ENCODE measurements at regions not wholly inside any gene's neighbourhood (a gene's known extent, or its start where the extent isn't known, plus 50 kb on each side); places are given as distances from the start of the nearest gene placed in this dataset.

DNA sequence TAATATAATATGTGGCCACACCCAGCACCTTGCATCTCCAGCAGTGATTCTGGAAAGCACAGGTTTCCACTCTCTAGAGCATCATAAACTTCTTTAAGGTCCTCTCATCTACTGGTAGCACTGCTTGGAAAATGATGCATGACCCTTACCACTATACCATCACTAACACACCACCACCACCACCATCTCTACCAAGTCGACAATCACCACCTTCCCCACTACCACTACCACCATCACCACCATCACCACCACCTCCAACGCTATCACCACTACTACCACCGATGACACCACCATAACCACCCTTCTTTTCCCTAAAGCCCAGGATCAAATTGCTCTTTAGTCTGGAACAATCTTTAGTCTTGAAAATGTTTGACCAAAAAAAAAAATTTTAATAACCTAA lies 390.4 kb downstream of the SUCLA2 start:
- no peak for DNase-seq

DNA sequence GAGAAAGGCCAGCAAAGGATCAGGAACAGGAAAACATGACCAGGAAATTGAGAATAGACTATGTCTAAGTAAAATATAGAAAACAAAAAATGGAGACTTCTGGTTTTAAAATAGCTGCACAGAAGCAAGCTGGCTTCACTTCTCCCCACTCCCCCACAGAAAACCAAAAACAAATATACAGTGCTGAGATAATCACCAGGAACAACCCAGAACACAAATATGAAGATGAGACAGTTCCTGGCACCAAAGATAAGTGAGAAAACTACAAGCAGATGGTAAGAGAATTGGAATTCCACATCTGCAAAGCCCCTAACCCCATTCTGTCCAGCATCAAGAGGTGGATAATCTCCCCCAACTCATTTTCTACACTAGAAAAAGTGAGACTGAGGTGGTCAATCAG lies 397.7 kb downstream of the SUCLA2 start:
- DNase-seq: no peak

GRCh38 chr13:47598340-47598911 lies 402.6 kb downstream of the SUCLA2 start:
- DNase-seq: no peak

GRCh38 chr13:47594833-47595232 lies 406.2 kb downstream of the SUCLA2 start:
- no peak for DNase-seq

DNA sequence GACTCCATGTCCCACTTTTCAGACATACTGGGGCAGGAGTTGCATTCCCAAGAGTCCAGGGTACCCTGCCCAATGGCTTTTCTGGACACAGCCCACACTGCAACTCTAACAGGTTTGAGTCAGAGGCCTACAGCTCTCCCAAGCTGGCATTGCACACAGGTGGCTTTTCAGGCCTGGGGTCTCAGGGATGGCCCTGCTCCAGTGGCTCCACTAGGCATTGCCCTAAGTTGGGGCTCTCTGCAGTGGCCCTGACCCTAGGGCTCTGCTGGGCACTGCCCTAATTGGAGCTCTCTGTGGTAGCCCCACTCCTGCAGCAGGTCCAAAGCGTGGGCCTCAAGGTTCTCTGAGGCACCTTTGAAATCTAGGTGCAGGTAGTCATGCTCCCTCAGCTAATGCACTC lies 408.8 kb downstream of the SUCLA2 start:
- DNase-seq: no peak

DNA sequence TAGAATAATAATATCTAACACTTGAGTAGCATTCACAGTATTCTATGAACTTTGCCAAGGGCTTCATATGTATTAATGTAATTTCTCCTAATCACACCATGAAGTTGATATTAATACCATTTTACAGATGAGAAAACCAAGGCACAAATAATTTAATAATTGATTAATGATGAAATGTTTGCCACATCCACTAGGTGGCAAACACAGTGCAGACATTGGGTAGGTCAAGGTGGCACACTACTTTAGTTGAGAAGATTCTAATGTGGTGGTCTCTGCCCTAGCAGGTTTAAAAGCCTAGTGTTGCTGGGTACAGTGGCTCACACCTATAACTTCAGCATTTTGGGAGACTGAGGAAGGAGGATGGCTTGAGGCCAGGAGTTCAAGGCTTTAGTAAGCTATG lies 412.4 kb downstream of the SUCLA2 start:
- no peak for DNase-seq

GRCh38 chr13:47572375-47572774 lies 428.7 kb downstream of the SUCLA2 start:
- DNase-seq: no peak

- DNase-seq: no peak
Observed at GRCh38 chr13:47564041-47564440, 437.0 kb downstream of the SUCLA2 start.

- DNase-seq: no peak
Observed at GRCh38 chr13:47556703-47557102, 444.4 kb downstream of the SUCLA2 start.

- DNase-seq: no peak
Observed at GRCh38 chr13:47555235-47555634, 445.8 kb downstream of the SUCLA2 start.

GRCh38 chr13:47553329-47553977 lies 447.6 kb downstream of the SUCLA2 start:
- DNase-seq: no peak

GRCh38 chr13:47549219-47549752 lies 451.8 kb downstream of the SUCLA2 start:
- no peak for DNase-seq

DNA sequence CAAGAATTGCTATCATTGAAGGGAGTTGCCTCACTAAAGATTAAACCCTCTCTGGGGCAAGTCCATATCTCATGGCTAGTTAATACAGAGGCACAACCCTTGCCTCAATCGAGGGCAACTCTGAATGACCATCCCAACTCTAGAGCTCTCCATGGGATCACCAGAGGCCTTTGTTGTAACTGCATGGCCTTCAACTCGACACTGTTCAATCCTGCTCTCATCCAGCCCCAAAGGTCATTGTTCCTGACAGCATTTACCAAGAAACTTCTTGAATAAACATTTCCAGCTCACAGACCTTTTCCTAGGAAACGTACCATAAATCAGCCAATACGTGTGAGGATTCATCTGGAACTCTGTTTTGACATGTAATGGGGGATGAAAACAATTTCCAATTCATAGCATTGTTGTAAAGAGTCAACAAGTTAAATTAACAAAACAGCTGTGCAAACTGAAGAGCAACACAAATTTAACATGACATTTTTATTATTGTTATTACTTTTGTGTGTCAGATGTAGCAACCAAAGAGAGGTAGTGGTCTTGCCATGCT lies 452.7 kb downstream of the SUCLA2 start:
- no peak for DNase-seq

DNA sequence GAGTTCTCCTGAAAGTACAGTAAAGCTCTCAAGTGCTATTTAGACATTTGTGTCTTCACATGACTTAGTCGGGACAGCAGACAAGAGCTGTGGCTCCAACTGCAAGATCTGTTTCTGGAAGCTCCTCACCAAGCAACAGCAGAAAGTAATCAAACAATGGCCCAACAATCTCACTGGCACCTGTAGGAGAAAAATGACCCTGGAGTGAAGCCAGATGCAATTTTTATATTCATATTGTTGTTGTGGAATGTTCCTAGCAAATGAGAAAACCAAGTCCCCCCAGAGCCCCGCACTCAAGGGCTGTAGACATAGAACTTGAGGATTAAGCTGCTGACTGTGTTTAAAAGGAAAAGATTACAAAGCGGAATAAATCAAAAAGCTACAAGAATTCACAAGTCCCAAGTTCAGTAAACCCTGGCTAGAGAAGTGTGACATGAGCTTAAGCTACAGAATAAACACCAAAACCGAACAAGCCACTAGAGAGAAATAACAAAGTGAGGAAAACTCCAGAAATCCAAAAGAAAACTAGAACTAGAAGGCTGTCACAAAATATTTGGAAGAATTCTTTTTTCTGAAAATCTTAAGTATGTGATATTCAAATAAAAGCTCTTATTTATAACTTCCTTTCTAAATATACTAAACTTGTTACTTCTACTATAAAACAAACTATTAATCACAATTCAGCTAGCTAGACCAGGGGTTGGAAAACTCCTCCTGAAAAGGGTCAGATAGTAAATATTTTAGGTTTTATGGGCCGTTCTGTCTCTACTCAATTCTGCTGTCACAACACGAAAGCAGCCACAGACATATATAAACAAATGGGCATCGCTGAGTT lies 454.5 kb downstream of the SUCLA2 start:
- no peak for DNase-seq

DNA sequence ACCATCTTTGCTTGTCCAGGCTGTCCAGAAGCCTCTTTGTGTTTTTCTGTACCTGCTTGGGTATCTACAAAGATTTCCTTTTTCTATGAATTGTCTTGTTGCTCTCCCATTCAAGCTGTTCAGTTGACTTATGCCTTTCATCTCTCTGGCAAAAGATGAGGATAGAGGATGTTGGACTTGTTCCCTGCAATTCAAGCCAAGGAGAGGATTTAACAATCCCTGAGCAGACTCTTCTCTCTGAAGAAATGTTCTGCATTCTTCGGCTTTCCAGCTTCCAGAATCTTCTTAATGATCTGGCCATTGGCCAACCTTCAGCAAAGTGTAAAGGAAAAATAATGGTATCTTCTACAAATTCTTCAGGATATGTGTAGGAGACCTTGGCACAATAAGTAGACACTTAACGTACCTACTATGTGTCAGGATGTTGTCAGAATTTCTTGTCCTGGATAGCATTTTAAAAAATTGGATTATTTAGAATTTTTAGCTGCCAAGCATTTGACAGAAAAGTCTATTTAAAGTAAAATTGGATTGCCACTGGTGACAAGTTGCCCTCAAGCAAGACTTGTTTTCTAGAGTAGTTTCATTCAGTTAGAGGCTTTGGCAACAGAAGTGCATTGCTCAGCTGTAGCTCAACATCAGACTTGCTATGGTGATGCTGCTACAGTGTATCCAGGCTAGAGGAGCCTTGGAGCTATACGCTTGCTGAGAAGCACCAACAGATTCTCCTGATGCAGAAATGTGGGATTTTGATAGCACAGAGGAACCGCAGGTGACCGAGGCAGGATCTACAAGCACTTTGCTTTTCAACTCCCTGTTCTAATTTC lies 455.7 kb downstream of the SUCLA2 start:
- DNase-seq: no peak

GRCh38 chr13:47539317-47539716 lies 461.8 kb downstream of the SUCLA2 start:
- DNase-seq: no peak

DNA sequence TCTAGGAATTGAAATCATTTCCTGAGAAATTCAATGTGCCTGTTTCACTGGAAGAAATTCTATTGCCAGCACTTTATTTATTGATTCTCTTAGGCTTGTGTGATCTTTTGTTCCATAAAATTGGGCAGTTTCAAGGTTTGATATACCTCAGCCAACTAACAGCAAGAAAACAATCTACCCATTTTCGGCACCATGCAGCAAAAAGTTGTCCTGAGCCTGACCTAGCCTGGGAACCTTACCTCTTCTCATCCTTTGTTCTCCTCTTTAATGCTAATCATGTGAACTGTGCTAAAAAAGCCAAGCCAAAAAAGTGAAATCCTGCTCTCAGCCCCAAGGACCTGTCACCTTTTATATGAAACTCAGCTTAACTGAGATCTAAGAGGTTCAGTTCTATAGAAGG lies 477.3 kb downstream of the SUCLA2 start:
- DNase-seq: no peak

DNA sequence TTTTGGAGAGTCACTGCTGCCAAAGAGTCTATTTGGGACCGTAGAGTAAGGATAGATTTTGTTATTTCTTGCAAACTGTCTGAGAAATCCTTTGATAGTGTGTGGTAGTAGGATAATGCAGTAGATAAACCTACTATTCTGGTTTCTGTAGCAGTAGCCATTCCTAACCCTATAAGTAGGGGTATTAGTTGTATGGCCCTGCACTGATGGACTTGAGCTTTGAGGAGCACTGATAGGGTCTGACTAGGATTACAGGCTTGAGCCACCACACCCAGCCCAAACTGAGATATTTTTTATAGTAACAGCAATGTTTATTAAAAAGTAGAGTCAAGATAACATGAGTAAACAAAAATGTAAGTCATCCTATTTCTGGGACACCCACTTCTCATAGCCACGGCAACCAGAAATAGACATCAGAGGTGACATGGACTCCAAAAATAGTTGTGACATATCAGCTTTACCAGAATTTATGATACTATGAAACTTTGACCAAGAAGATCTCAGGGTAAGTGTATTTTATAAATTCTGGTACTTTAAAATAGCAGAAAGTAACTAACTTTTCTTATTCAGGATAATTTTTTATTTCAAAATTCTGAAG lies 479.1 kb downstream of the SUCLA2 start:
- DNase-seq: no peak

GRCh38 chr13:47519626-47520025 lies 481.4 kb downstream of the SUCLA2 start:
- no peak for DNase-seq

- DNase-seq: no peak
Observed at GRCh38 chr13:47518530-47518929, 482.5 kb downstream of the SUCLA2 start.

GRCh38 chr13:47511647-47512046 lies 489.4 kb downstream of the SUCLA2 start:
- no peak for DNase-seq

GRCh38 chr13:47508527-47509228 lies 492.4 kb downstream of the SUCLA2 start:
- no peak for DNase-seq

Data from NCI-H1694 treated with DMSO at 0.1 percent for 48 hours (cell line).